Activated CD8-positive, alpha-beta memory T cell treated with anti-CD3 and anti-CD28 coated beads, Interleukin-2, amount 10 ng/mL, durations not matched to agents 7 days and 5 days (primary cell): ENCODE measurements at regions not wholly inside any gene's neighbourhood (a gene's known extent, or its start where the extent isn't known, plus 50 kb on each side); places are given as distances from the start of the nearest gene placed in this dataset.

Source experiments
- ATAC-seq: fragments of 150-1000 bp; cut with Tn5 transposase; one replicate; pipeline ENCODE4 v1.10.0; 2021; ENCODE audit warnings: moderate library complexity
- CTCF ChIA-PET: fragments of 350-600 bp; sonication (Branson Sonifier 250); formaldehyde crosslinking; loops from one replicate; lab custom pipeline; 2021; ENCODE audit warnings: antibody characterized with exemption; lab: Charles Lee
- DNase-seq: peaks from one replicate; pipeline ENCODE4 v3.0.0-alpha.2; 2020
- H3K27ac Mint-ChIP-seq: one replicate; pipeline ENCODE4 v1.8.0; 2021; ENCODE audit warnings: mild to moderate bottlenecking, mixed read lengths
- H3K27me3 Mint-ChIP-seq: one replicate; pipeline ENCODE4 v1.8.0; 2021; ENCODE audit warnings: mixed read lengths
- H3K36me3 Mint-ChIP-seq: one replicate; pipeline ENCODE4 v1.8.0; 2021; ENCODE audit warnings: mild to moderate bottlenecking, mixed read lengths
- H3K4me1 Mint-ChIP-seq: one replicate; pipeline ENCODE4 v1.8.0; 2021; ENCODE audit warnings: mixed read lengths
- H3K4me3 Mint-ChIP-seq: one replicate; pipeline ENCODE4 v1.8.0; 2021; ENCODE audit warnings: mild to moderate bottlenecking, moderate library complexity, mixed read lengths
- H3K9me3 Mint-ChIP-seq: one replicate; pipeline ENCODE4 v1.8.0; 2022; ENCODE audit warnings: low read depth, mixed read lengths

- CTCF ChIA-PET = no interaction called here
- no peaks in the 10 kb centered on the region for H3K27me3 Mint-ChIP-seq
- no peak for DNase-seq
- no peaks in the 10 kb centered on the region for H3K36me3 Mint-ChIP-seq
- ATAC-seq = no peak
- H3K4me3 Mint-ChIP-seq = no peak overlapping the region
- H3K27ac Mint-ChIP-seq = no peak overlapping the region
- H3K9me3 Mint-ChIP-seq = peaks cover 5% of the 10 kb centered on the region
- H3K4me1 Mint-ChIP-seq = no peaks in the 10 kb centered on the region
These were observed 279.9 kb downstream of the RASEF start for GRCh38 chr9:82783045-82783444.

- Mint-ChIP-seq H3K36me3 (no peaks in the 10 kb centered on the region), H3K4me1 (no peaks in the 10 kb centered on the region), H3K27me3 (no peaks in the 10 kb centered on the region), H3K27ac (no peak overlapping the region), H3K9me3 (peaks cover 7% of the 10 kb centered on the region), H3K4me3 (no peak overlapping the region)
- ATAC-seq (no peak), DNase-seq (no peak)
- CTCF ChIA-PET = no interaction called here
These were observed 278.4 kb downstream of the RASEF start for GRCh38 chr9:82784589-82784988.

- no peak for DNase-seq
- CTCF ChIA-PET = no interaction called here
- no peaks in the 10 kb centered on the region for H3K4me1 Mint-ChIP-seq
- no peak overlapping the region for H3K4me3 Mint-ChIP-seq
- H3K27ac Mint-ChIP-seq = no peak overlapping the region
- H3K9me3 Mint-ChIP-seq = peaks cover 5% of the 10 kb centered on the region
- H3K27me3 Mint-ChIP-seq = no peaks in the 10 kb centered on the region
- H3K36me3 Mint-ChIP-seq = no peaks in the 10 kb centered on the region
- ATAC-seq = no peak
These were observed 273.7 kb downstream of the RASEF start for GRCh38 chr9:82789155-82789824.

- H3K4me1 Mint-ChIP-seq = no peaks in the 10 kb centered on the region
- peaks cover 5% of the 10 kb centered on the region for H3K9me3 Mint-ChIP-seq
- no peak for ATAC-seq
- no peaks in the 10 kb centered on the region for H3K27me3 Mint-ChIP-seq
- H3K4me3 Mint-ChIP-seq = no peak overlapping the region
- CTCF ChIA-PET = no interaction called here
- no peaks in the 10 kb centered on the region for H3K36me3 Mint-ChIP-seq
- H3K27ac Mint-ChIP-seq = no peak overlapping the region
- DNase-seq = no peak
These were observed 272.1 kb downstream of the RASEF start for GRCh38 chr9:82790875-82791274.

- no peaks in the 10 kb centered on the region for H3K27me3 Mint-ChIP-seq
- no peak overlapping the region for H3K27ac Mint-ChIP-seq
- DNase-seq = no peak
These were observed 271.2 kb downstream of the RASEF start for GRCh38 chr9:82791692-82792091.

GRCh38 chr9:82797534-82797933 lies 265.4 kb downstream of the RASEF start:
- no peaks in the 10 kb centered on the region for H3K4me1 Mint-ChIP-seq
- ATAC-seq (no peak), DNase-seq (no peak)
- peaks cover 2% of the 10 kb centered on the region for H3K9me3 Mint-ChIP-seq
- no peak overlapping the region for H3K4me3 Mint-ChIP-seq
- H3K27ac Mint-ChIP-seq = no peak overlapping the region
- no peaks in the 10 kb centered on the region for H3K36me3 Mint-ChIP-seq
- H3K27me3 Mint-ChIP-seq = no peaks in the 10 kb centered on the region
- CTCF ChIA-PET = no interaction called here

More at GRCh38 chr9:82791692-82792091, 271.2 kb downstream of the RASEF start:
- peaks cover 5% of the 10 kb centered on the region for H3K9me3 Mint-ChIP-seq
- H3K4me1 Mint-ChIP-seq = no peaks in the 10 kb centered on the region
- ATAC-seq = no peak
- no peaks in the 10 kb centered on the region for H3K36me3 Mint-ChIP-seq
- CTCF ChIA-PET = no interaction called here
- no peak overlapping the region for H3K4me3 Mint-ChIP-seq

- no peak for DNase-seq
- no peaks in the 10 kb centered on the region for H3K4me1 Mint-ChIP-seq
- H3K9me3 Mint-ChIP-seq = peaks cover 2% of the 10 kb centered on the region
- no peaks in the 10 kb centered on the region for H3K36me3 Mint-ChIP-seq
- CTCF ChIA-PET = no interaction called here
- no peaks in the 10 kb centered on the region for H3K27me3 Mint-ChIP-seq
- H3K27ac Mint-ChIP-seq = no peak overlapping the region
- ATAC-seq = no peak
- H3K4me3 Mint-ChIP-seq = no peak overlapping the region
These were observed 263.7 kb downstream of the RASEF start for GRCh38 chr9:82799286-82799685.

- no peak for DNase-seq
- Mint-ChIP-seq H3K9me3 (peaks cover 2% of the 10 kb centered on the region), H3K27me3 (no peaks in the 10 kb centered on the region), H3K4me3 (no peak overlapping the region), H3K4me1 (no peaks in the 10 kb centered on the region), H3K27ac (no peak overlapping the region), H3K36me3 (no peaks in the 10 kb centered on the region)
- ATAC-seq = no peak
- CTCF ChIA-PET = no interaction called here
These were observed 257.9 kb downstream of the RASEF start for GRCh38 chr9:82805027-82805426.

- Mint-ChIP-seq H3K4me3 (no peak overlapping the region), H3K9me3 (no peaks in the 10 kb centered on the region), H3K4me1 (no peaks in the 10 kb centered on the region), H3K27ac (no peak overlapping the region), H3K27me3 (no peaks in the 10 kb centered on the region), H3K36me3 (no peaks in the 10 kb centered on the region)
- DNase-seq (no peak), ATAC-seq (no peak)
- CTCF ChIA-PET = no interaction called here
These were observed 254.5 kb downstream of the RASEF start for GRCh38 chr9:82808478-82808877.

GRCh38 chr9:82810915-82811314 lies 252.0 kb downstream of the RASEF start:
- CTCF ChIA-PET = no interaction called here

GRCh38 chr9:82819260-82819659 lies 243.7 kb downstream of the RASEF start:
- Mint-ChIP-seq H3K36me3 (no peaks in the 10 kb centered on the region), H3K4me1 (no peaks in the 10 kb centered on the region), H3K4me3 (no peak overlapping the region), H3K9me3 (no peaks in the 10 kb centered on the region), H3K27me3 (no peaks in the 10 kb centered on the region), H3K27ac (no peak overlapping the region)
- no peak for DNase-seq
- no peak for ATAC-seq
- CTCF ChIA-PET = no interaction called here

More at GRCh38 chr9:82810915-82811314, 252.0 kb downstream of the RASEF start:
- DNase-seq (no peak), ATAC-seq (no peak)
- Mint-ChIP-seq H3K4me1 (no peaks in the 10 kb centered on the region), H3K27ac (no peak overlapping the region), H3K9me3 (no peaks in the 10 kb centered on the region), H3K36me3 (no peaks in the 10 kb centered on the region), H3K27me3 (no peaks in the 10 kb centered on the region), H3K4me3 (no peak overlapping the region)

GRCh38 chr9:82820186-82820585 lies 242.8 kb downstream of the RASEF start:
- no peak overlapping the region for H3K27ac Mint-ChIP-seq
- H3K9me3 Mint-ChIP-seq = no peaks in the 10 kb centered on the region
- H3K36me3 Mint-ChIP-seq = no peaks in the 10 kb centered on the region
- H3K4me3 Mint-ChIP-seq = no peak overlapping the region
- CTCF ChIA-PET = no interaction called here
- ATAC-seq (no peak), DNase-seq (no peak)
- H3K4me1 Mint-ChIP-seq = no peaks in the 10 kb centered on the region
- H3K27me3 Mint-ChIP-seq = no peaks in the 10 kb centered on the region

- H3K36me3 Mint-ChIP-seq = no peaks in the 10 kb centered on the region
- CTCF ChIA-PET = no interaction called here
- ATAC-seq = no peak
- DNase-seq = no peak
- no peak overlapping the region for H3K27ac Mint-ChIP-seq
- H3K9me3 Mint-ChIP-seq = peaks cover 2% of the 10 kb centered on the region
- H3K27me3 Mint-ChIP-seq = no peaks in the 10 kb centered on the region
- no peak overlapping the region for H3K4me3 Mint-ChIP-seq
- H3K4me1 Mint-ChIP-seq = no peaks in the 10 kb centered on the region
These were observed 233.1 kb downstream of the RASEF start for GRCh38 chr9:82829818-82830217.

GRCh38 chr9:82865524-82865923 lies 197.4 kb downstream of the RASEF start:
- Mint-ChIP-seq H3K27ac (no peak overlapping the region), H3K9me3 (no peaks in the 10 kb centered on the region), H3K4me1 (no peaks in the 10 kb centered on the region), H3K36me3 (no peaks in the 10 kb centered on the region), H3K4me3 (no peak overlapping the region), H3K27me3 (no peaks in the 10 kb centered on the region)
- DNase-seq (no peak), ATAC-seq (no peak)
- CTCF ChIA-PET = no interaction called here
